ENCODE measurements at regions not wholly inside any gene's neighbourhood (a gene's known extent, or its start where the extent isn't known, plus 50 kb on each side); places are given as distances from the start of the nearest gene placed in this dataset.

DNA sequence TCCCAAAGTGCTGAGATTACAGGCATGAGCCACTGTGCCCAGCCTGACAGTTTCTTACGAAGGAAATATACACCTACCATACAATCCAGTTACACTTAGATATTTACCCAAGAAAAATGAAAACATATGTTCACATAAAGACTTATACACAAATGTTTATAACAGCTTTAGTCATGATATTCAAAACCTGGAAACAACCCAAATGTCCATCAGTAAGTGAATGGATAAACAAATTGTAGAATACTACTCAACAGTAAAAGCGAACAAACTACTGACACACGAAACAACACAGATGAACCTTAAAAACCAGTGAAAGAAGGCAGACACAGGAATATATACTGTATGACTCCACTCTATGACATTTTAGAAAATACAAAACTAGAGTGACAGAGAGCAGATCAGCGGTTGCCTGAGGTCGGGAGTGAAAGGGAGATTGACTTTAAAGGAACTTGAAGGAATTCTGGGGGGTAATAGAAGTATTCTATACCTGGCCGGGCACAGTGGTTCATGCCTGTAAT lies 83.6 kb downstream of the SPRING1 start:
- no peaks in the 10 kb centered on the region for H3K9me2 ChIP-seq (replicated peaks; ENCODE audit: insufficient read depth)
- no peak overlapping the region for H3K4me3 ChIP-seq
- no peaks in the 10 kb centered on the region for H3K36me3 ChIP-seq (replicated peaks; ENCODE audit: insufficient read depth, low read depth)
- no peaks in the 10 kb centered on the region for H3K9me3 ChIP-seq (ENCODE audit: low read depth)
- H3K79me2 ChIP-seq = no peaks in the 10 kb centered on the region
- no peak for DNase-seq (ENCODE audit: low spot score)
- H3K4me2 ChIP-seq = no peak overlapping the region
- no peaks in the 10 kb centered on the region for H4K20me1 ChIP-seq (ENCODE audit: insufficient read depth, poor library complexity, severe bottlenecking)
- no peak overlapping the region for H2AFZ ChIP-seq
- H3K4me1 ChIP-seq (ENCODE audit: insufficient read depth) = peaks cover 8% of the 10 kb centered on the region
- 60% methylated on average over 6 of the region's 6 CpGs for WGBS (ENCODE audit: low lambda C conversion rate, missing lambda C conversion rate)
- TF ChIP-seq EZH2phosphoT487 (IDR thresholded peaks at IDR 0.05; ENCODE audit: low read depth, severe bottlenecking, unreplicated experiment) = no peak
- TF ChIP-seq, protein P1, sequence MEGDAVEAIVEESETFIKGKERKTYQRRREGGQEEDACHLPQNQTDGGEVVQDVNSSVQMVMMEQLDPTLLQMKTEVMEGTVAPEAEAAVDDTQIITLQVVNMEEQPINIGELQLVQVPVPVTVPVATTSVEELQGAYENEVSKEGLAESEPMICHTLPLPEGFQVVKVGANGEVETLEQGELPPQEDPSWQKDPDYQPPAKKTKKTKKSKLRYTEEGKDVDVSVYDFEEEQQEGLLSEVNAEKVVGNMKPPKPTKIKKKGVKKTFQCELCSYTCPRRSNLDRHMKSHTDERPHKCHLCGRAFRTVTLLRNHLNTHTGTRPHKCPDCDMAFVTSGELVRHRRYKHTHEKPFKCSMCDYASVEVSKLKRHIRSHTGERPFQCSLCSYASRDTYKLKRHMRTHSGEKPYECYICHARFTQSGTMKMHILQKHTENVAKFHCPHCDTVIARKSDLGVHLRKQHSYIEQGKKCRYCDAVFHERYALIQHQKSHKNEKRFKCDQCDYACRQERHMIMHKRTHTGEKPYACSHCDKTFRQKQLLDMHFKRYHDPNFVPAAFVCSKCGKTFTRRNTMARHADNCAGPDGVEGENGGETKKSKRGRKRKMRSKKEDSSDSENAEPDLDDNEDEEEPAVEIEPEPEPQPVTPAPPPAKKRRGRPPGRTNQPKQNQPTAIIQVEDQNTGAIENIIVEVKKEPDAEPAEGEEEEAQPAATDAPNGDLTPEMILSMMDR (IDR thresholded peaks at IDR 0.05; ENCODE audit: poor library complexity) = no peak
- no peak for TF ChIP-seq EZH2 (IDR thresholded peaks at IDR 0.05; ENCODE audit: borderline replicate concordance)
- H3K27ac ChIP-seq = no peak overlapping the region
- H3K27me3 ChIP-seq = no peaks in the 10 kb centered on the region

DNA sequence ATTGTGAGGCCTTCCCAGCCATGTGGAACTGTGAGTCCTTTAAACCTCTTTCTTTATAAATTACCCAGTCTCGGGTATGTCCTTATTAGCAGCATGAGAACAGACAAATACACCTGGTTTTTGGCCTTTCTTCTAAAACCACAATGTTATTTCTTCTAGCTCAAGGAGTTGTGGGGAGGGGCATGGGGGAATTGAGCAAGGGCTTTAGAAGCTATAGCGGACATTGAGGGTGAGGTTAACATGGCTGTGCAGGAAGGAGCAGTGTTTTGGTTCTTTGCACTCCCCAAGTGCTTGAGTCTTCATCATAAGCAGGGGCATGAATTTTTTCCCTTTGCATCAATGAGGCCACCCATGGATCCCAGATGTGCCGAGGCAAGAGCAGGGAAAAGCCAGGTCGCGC lies 86.8 kb downstream of the SPRING1 start:
- no peak for TF ChIP-seq EZH2 (IDR thresholded peaks at IDR 0.05; ENCODE audit: borderline replicate concordance)
- no peak for TF ChIP-seq EZH2phosphoT487 (IDR thresholded peaks at IDR 0.05; ENCODE audit: low read depth, severe bottlenecking, unreplicated experiment)
- TF ChIP-seq, protein P1 (IDR thresholded peaks at IDR 0.05; ENCODE audit: poor library complexity) = no peak
- Histone ChIP-seq H3K36me3 (replicated peaks; ENCODE audit: insufficient read depth, low read depth) (no peaks in the 10 kb centered on the region), H3K9me3 (ENCODE audit: low read depth) (no peaks in the 10 kb centered on the region), H3K27me3 (no peaks in the 10 kb centered on the region), H3K4me2 (no peak overlapping the region), H3K9me2 (replicated peaks; ENCODE audit: insufficient read depth) (no peaks in the 10 kb centered on the region), H2AFZ (no peak overlapping the region), H3K4me3 (no peak overlapping the region), H4K20me1 (ENCODE audit: insufficient read depth, poor library complexity, severe bottlenecking) (no peaks in the 10 kb centered on the region), H3K79me2 (no peaks in the 10 kb centered on the region), H3K4me1 (ENCODE audit: insufficient read depth) (no peaks in the 10 kb centered on the region), H3K27ac (no peak overlapping the region)
- no peak for DNase-seq (ENCODE audit: low spot score)
- 97% methylated on average over 5 of the region's 5 CpGs for WGBS (ENCODE audit: low lambda C conversion rate, missing lambda C conversion rate)

DNA sequence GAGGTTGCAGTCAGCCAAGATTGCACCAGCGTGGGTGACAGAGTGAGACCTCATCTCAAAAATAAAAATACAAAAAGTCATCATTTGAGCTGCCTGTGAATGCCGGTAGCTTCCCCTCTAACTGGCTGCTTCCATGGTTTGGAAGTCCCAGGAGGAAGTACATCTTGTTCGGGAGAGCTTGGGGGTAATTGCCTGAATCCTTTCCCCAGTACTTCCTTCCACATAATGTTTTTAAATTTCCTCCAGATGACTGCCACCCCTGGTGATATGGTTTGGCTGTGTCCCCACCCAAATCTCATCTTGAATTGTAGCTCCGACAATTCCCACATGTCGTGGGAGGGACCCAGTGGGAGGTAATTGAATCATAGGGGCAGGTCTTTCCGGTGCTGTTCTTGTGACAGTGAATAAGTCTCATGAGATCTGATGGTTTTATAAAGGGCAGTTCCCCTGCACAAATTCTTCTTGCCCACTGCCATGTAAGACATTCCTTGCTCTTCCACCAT lies 87.2 kb downstream of the SPRING1 start:
- Histone ChIP-seq H4K20me1 (ENCODE audit: insufficient read depth, poor library complexity, severe bottlenecking) (no peaks in the 10 kb centered on the region), H3K9me2 (replicated peaks; ENCODE audit: insufficient read depth) (no peaks in the 10 kb centered on the region), H3K79me2 (no peaks in the 10 kb centered on the region), H3K27me3 (no peaks in the 10 kb centered on the region), H3K4me2 (no peak overlapping the region), H3K9me3 (ENCODE audit: low read depth) (no peaks in the 10 kb centered on the region), H3K36me3 (replicated peaks; ENCODE audit: insufficient read depth, low read depth) (no peaks in the 10 kb centered on the region), H3K4me3 (no peak overlapping the region), H3K27ac (no peak overlapping the region), H3K4me1 (ENCODE audit: insufficient read depth) (no peaks in the 10 kb centered on the region), H2AFZ (no peak overlapping the region)
- TF ChIP-seq EZH2 (IDR thresholded peaks at IDR 0.05; ENCODE audit: borderline replicate concordance) = no peak
- no peak for TF ChIP-seq EZH2phosphoT487 (IDR thresholded peaks at IDR 0.05; ENCODE audit: low read depth, severe bottlenecking, unreplicated experiment)
- TF ChIP-seq, protein P1 (IDR thresholded peaks at IDR 0.05; ENCODE audit: poor library complexity) = no peak
- WGBS (ENCODE audit: low lambda C conversion rate, missing lambda C conversion rate) = 93% methylated on average over 6 of the region's 6 CpGs
- DNase-seq (ENCODE audit: low spot score) = no peak

Data from hepatocyte (in vitro differentiated cells).